BLaER1 (cell line): ENCODE measurements at regions not wholly inside any gene's neighbourhood (a gene's known extent, or its start where the extent isn't known, plus 50 kb on each side); places are given as distances from the start of the nearest gene placed in this dataset.

Source experiments
- H3K27ac ChIP-seq: shearing (Covaris generic); formaldehyde crosslinking; 2 replicates; pipeline ENCODE4 v1.8.1; 2022
- H3K27me3 ChIP-seq: shearing (Covaris generic); formaldehyde crosslinking; 2 replicates; pipeline ENCODE4 v1.8.1; 2022
- H3K36me3 ChIP-seq: shearing (Covaris generic); formaldehyde crosslinking; 2 replicates; pipeline ENCODE4 v1.8.1; 2022
- H3K4me1 ChIP-seq: shearing (Covaris generic); formaldehyde crosslinking; 2 replicates; pipeline ENCODE4 v1.8.1; 2022
- H3K4me2 ChIP-seq: shearing (Covaris generic); formaldehyde crosslinking; 2 replicates; pipeline ENCODE4 v1.8.1; 2022
- H3K4me3 ChIP-seq: shearing (Covaris generic); formaldehyde crosslinking; 2 replicates; pipeline ENCODE4 v1.8.1; 2022
- H3K9ac ChIP-seq: shearing (Covaris generic); formaldehyde crosslinking; 2 replicates; pipeline ENCODE4 v1.8.1; 2022
- H3K9me3 ChIP-seq: shearing (Covaris generic); formaldehyde crosslinking; 2 replicates; pipeline ENCODE4 v1.8.1; 2022
- H4K20me1 ChIP-seq: shearing (Covaris generic); formaldehyde crosslinking; 2 replicates; pipeline ENCODE4 v1.8.1; 2022
- Cebpa-rat ChIP-seq: shearing (Covaris generic); IDR thresholded peaks from 2 replicates; pipeline ENCODE4 v1.8.1; 2022

DNA sequence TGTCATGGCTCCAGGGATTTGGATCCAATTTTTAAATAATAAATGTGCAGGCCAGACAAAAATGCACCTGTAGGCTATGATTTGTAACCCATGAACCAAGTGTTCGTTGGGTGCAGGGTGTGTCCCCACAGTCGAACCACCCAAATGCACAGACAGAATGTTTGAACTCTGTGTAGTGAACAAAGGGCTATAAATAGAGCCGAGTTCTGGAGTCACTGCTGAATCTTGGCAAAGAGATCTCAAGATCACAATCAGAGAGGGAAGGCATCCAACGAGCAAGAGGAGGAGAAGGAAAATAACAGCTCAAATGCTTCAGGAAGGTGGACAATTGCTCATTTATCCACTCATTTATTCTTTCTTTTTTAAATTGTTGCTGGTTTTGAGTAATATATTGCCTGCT, 547.9 kb downstream of the FGF9 start:
- TF ChIP-seq Cebpa-rat = no peak
- Histone ChIP-seq H3K9me3 (no peaks in the 10 kb centered on the region), H3K4me3 (no peak overlapping the region), H3K36me3 (no peaks in the 10 kb centered on the region), H3K27ac (no peak overlapping the region), H3K4me1 (peaks cover 27% of the 10 kb centered on the region), H3K27me3 (no peaks in the 10 kb centered on the region), H4K20me1 (no peaks in the 10 kb centered on the region), H3K4me2 (no peak overlapping the region), H3K9ac (no peak overlapping the region)

GRCh38 chr13:22219709-22220108, 548.8 kb downstream of the FGF9 start:
- H4K20me1 ChIP-seq = no peaks in the 10 kb centered on the region
- TF ChIP-seq Cebpa-rat = no peak
- H3K4me2 ChIP-seq = no peak overlapping the region; the same call in 1 of the 2 replicates
- no peaks in the 10 kb centered on the region for H3K27me3 ChIP-seq
- H3K36me3 ChIP-seq = no peaks in the 10 kb centered on the region
- no peaks in the 10 kb centered on the region for H3K9me3 ChIP-seq
- peaks cover 18% of the 10 kb centered on the region for H3K4me1 ChIP-seq
- no peak overlapping the region for H3K27ac ChIP-seq
- no peak overlapping the region for H3K4me3 ChIP-seq
- no peak overlapping the region for H3K9ac ChIP-seq

GRCh38 chr13:22220151-22221135, 549.6 kb downstream of the FGF9 start:
- Histone ChIP-seq H3K4me1 (peaks cover 16% of the 10 kb centered on the region), H3K9ac (no peak overlapping the region), H3K4me3 (no peak overlapping the region), H3K9me3 (no peaks in the 10 kb centered on the region), H4K20me1 (no peaks in the 10 kb centered on the region), H3K4me2 (peak overlapping the region; percentile 3; the same call in 1 of the 2 replicates), H3K36me3 (no peaks in the 10 kb centered on the region), H3K27me3 (no peaks in the 10 kb centered on the region), H3K27ac (no peak overlapping the region)
- no peak for TF ChIP-seq Cebpa-rat

DNA sequence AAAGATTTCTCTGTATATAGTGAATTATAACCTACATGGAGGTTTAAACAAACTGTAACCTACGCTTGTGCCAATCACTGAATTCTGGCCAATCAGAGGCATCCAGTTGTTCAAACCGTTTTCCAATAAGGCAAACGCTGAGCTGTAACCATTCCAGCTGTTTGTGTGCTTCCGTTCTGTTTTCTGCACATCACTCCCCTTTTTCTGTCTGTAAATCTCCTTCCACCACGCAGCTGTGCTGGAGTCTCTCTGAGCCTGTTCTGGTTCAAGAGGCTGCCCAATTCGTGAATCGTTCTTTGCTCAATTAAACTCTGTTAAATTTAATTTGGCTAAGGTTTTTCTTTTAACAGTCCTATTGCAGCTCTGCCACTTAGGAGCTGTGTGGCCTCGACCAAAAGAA, 552.5 kb downstream of the FGF9 start:
- no peaks in the 10 kb centered on the region for H3K9me3 ChIP-seq
- TF ChIP-seq Cebpa-rat = no peak
- no peak overlapping the region for H3K4me3 ChIP-seq
- no peak overlapping the region for H3K9ac ChIP-seq
- H3K4me2 ChIP-seq = no peak overlapping the region
- H4K20me1 ChIP-seq = no peaks in the 10 kb centered on the region
- peaks cover 32% of the 10 kb centered on the region for H3K4me1 ChIP-seq
- H3K27me3 ChIP-seq = no peaks in the 10 kb centered on the region
- H3K36me3 ChIP-seq = no peaks in the 10 kb centered on the region
- no peak overlapping the region for H3K27ac ChIP-seq

DNA sequence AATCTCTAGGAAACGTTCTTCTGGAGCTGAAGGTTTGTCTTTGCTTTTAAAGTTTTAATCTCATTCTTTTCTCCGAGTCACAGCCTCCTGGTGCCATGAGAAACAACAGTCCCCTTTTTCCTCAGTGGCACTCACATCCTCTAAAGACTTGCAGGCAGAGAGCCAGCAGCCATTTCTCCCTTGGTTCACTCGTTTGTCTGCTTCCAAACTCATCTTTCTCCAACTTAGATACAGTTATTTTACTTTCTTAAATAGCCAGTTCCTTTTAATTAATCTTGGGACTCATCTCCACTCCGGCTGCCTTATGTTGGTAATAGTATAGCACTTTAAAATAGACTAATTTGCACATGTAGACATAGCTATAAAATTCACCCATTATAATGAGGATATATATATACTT, 555.2 kb downstream of the FGF9 start:
- Histone ChIP-seq H3K4me3 (no peak overlapping the region), H3K4me2 (no peak overlapping the region), H4K20me1 (no peaks in the 10 kb centered on the region), H3K9ac (no peak overlapping the region), H3K4me1 (peaks cover 35% of the 10 kb centered on the region), H3K27me3 (no peaks in the 10 kb centered on the region), H3K36me3 (no peaks in the 10 kb centered on the region), H3K9me3 (no peaks in the 10 kb centered on the region), H3K27ac (no peak overlapping the region)
- TF ChIP-seq Cebpa-rat = no peak

DNA sequence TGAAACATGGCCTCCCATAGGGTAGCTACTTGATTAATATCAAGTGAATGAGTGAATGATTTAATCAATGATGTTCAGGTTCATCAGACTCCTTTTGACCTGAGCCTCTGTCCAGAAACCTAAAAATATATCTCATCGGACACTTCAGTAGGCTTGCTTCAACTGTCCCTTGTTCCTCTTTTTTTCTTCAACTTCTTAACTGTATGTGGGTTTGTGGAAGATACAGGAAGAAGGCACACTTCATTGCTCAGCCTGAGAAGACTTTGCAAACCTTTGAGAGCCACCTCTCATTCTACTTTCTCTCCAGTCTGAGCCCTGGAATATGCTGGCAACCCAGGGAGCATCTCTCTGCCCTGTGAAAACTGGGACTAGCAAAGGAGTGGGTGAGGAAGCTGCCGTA, 557.0 kb downstream of the FGF9 start:
- no peak for TF ChIP-seq Cebpa-rat
- no peaks in the 10 kb centered on the region for H3K36me3 ChIP-seq
- no peaks in the 10 kb centered on the region for H4K20me1 ChIP-seq
- peak overlapping the region; percentile 78 for H3K4me2 ChIP-seq
- no peak overlapping the region for H3K4me3 ChIP-seq
- H3K4me1 ChIP-seq = peaks cover 49% of the 10 kb centered on the region
- H3K27ac ChIP-seq = no peak overlapping the region
- no peaks in the 10 kb centered on the region for H3K9me3 ChIP-seq
- H3K9ac ChIP-seq = no peak overlapping the region
- H3K27me3 ChIP-seq = no peaks in the 10 kb centered on the region

- H3K9ac ChIP-seq = no peak overlapping the region
- no peak overlapping the region for H3K4me3 ChIP-seq
- no peaks in the 10 kb centered on the region for H3K27me3 ChIP-seq
- H4K20me1 ChIP-seq = no peaks in the 10 kb centered on the region
- TF ChIP-seq Cebpa-rat = no peak
- peaks cover 59% of the 10 kb centered on the region for H3K4me1 ChIP-seq
- H3K9me3 ChIP-seq = no peaks in the 10 kb centered on the region
- peak overlapping the region; percentile 31 for H3K4me2 ChIP-seq
- no peak overlapping the region for H3K27ac ChIP-seq
- no peaks in the 10 kb centered on the region for H3K36me3 ChIP-seq
These were observed 559.0 kb downstream of the FGF9 start for GRCh38 chr13:22229916-22230315.

GRCh38 chr13:22232186-22232585, 561.3 kb downstream of the FGF9 start:
- Histone ChIP-seq H3K9ac (no peak overlapping the region), H4K20me1 (no peaks in the 10 kb centered on the region), H3K9me3 (no peaks in the 10 kb centered on the region), H3K4me3 (no peak overlapping the region), H3K4me1 (peaks cover 69% of the 10 kb centered on the region), H3K27me3 (no peaks in the 10 kb centered on the region), H3K4me2 (peak overlapping the region; percentile 52), H3K36me3 (no peaks in the 10 kb centered on the region), H3K27ac (no peak overlapping the region)
- no peak for TF ChIP-seq Cebpa-rat

DNA sequence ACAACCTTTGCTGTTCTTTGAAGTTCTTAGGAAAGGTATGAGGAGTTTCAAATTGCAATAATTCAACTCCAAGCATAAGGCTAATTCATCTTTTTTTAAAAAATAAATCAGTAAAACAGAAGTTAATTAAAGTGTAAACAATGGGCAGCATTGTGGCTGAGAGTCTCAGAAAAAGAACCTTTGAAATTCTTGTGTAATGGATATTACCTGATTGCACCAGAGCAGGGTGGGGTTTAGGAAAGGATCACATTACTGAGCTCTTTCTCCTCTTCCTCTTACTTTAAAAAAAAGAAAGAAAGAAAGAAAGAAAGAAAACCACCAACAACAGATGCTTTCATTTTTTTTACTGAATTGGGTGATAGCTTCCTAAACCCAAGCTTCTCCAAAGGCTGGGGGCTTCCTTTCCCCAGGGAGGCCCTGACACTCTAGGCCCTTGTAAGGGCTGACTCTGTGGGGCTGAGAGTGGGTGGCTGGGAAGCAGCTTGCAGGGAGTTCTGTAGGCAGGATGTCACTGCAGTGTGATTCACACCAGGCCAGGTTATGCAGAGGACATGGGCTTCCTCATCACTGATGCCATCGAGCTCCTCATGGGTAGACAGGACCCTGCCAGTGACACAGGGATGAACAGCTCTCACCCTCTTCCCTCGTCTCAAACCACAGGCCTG, 564.5 kb downstream of the FGF9 start:
- H3K36me3 ChIP-seq = no peaks in the 10 kb centered on the region
- no peak for TF ChIP-seq Cebpa-rat
- peak overlapping the region; percentile 32; the same call in 1 of the 2 replicates for H3K27ac ChIP-seq
- H4K20me1 ChIP-seq = no peaks in the 10 kb centered on the region
- peak overlapping the region; percentile 50 for H3K4me2 ChIP-seq
- peaks cover 41% of the 10 kb centered on the region for H3K4me1 ChIP-seq
- no peak overlapping the region for H3K4me3 ChIP-seq
- peak overlapping the region; percentile 2; the same call in 1 of the 2 replicates for H3K9ac ChIP-seq
- H3K27me3 ChIP-seq = no peaks in the 10 kb centered on the region
- 0 out of 2 replicates have a peak, but pooled peaks cover 2% of the 10 kb centered on the region for H3K9me3 ChIP-seq

DNA sequence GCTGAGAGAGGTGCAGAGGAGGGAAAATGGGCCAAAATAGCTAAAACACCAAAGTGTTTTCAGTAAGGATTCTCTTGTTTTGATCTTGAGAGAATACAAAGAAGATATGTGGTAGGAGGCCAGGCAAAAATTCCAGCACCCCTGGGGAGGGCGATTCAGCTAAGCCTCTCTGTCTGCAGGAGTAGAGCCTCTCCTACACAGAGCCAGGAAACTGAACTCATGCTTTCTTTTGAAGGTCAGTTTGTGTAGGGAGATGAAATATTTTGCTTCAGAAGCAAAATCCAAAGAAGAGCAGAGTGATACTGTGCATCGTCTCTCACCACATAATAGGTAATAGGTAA, 565.0 kb downstream of the FGF9 start:
- Histone ChIP-seq H3K36me3 (no peaks in the 10 kb centered on the region), H3K4me2 (peak overlapping the region; percentile 50), H3K27ac (peak overlapping the region; percentile 32; the same call in 1 of the 2 replicates), H3K9me3 (0 out of 2 replicates have a peak, but pooled peaks cover 2% of the 10 kb centered on the region), H3K9ac (peak overlapping the region; percentile 2; the same call in 1 of the 2 replicates), H3K27me3 (no peaks in the 10 kb centered on the region), H3K4me1 (peaks cover 45% of the 10 kb centered on the region), H4K20me1 (no peaks in the 10 kb centered on the region), H3K4me3 (no peak overlapping the region)
- no peak for TF ChIP-seq Cebpa-rat
